ENCODE measurements at regions not wholly inside any gene's neighbourhood (a gene's known extent, or its start where the extent isn't known, plus 50 kb on each side); places are given as distances from the start of the nearest gene placed in this dataset.
"Not testable (repeated sequence)": the region's sequence is repeated elsewhere in the genome, so short reads cannot be mapped to it uniquely, and the experiment has no call there.

DNA sequence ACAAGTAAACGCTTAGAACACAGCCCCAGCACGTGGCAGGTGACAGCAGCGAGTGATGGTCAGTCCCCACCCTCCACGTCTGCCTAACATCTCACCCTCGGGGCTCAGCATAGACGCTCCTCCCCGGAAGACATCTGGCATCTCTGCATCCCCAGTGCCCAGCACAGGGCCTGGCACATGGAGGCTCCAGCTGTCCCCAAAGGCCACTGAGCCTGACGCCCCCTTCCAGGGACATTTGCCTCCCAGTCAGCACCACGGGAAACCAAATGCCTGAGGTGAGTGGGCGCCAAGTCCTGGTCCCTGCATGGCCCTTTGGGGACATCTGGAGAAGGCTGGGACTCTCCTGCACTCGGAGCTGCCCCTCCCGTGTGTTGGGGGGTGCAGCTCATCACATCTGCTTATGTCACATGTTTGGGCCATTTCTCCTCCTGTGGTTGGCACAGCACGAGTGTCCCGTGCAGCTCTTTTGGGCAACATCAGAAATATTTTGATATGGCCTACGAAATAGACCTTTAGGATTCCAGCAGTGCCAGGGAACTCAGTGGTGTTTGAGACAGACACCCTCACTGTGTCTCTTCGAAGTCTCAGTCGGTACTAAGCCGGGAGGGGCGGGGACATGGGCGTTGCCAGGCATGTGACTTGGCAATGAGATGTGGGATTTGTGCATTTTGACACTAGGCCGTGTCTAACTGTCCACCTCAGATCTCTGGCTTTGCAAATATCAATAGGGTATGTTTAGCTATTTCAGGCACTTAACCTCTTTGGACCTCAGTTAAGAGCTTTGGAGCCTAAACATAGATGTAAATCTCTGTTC lies 315.0 kb downstream of the PTPRU start:
- Histone ChIP-seq H3K36me3 (no peaks in the 10 kb centered on the region), H3K9me3 (ENCODE audit: severe bottlenecking) (no peaks in the 10 kb centered on the region), H3K27ac (no peak overlapping the region), H3K27me3 (ENCODE audit: insufficient read depth, low read depth, severe bottlenecking) (no peaks in the 10 kb centered on the region), H3K4me3 (ENCODE audit: low read depth, low read length) (no peak overlapping the region)
- TF ChIP-seq, protein P1, sequence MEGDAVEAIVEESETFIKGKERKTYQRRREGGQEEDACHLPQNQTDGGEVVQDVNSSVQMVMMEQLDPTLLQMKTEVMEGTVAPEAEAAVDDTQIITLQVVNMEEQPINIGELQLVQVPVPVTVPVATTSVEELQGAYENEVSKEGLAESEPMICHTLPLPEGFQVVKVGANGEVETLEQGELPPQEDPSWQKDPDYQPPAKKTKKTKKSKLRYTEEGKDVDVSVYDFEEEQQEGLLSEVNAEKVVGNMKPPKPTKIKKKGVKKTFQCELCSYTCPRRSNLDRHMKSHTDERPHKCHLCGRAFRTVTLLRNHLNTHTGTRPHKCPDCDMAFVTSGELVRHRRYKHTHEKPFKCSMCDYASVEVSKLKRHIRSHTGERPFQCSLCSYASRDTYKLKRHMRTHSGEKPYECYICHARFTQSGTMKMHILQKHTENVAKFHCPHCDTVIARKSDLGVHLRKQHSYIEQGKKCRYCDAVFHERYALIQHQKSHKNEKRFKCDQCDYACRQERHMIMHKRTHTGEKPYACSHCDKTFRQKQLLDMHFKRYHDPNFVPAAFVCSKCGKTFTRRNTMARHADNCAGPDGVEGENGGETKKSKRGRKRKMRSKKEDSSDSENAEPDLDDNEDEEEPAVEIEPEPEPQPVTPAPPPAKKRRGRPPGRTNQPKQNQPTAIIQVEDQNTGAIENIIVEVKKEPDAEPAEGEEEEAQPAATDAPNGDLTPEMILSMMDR (IDR thresholded peaks at IDR 0.05; ENCODE audit: low read depth, low read length): no peak
- no peak for DNase-seq

DNA sequence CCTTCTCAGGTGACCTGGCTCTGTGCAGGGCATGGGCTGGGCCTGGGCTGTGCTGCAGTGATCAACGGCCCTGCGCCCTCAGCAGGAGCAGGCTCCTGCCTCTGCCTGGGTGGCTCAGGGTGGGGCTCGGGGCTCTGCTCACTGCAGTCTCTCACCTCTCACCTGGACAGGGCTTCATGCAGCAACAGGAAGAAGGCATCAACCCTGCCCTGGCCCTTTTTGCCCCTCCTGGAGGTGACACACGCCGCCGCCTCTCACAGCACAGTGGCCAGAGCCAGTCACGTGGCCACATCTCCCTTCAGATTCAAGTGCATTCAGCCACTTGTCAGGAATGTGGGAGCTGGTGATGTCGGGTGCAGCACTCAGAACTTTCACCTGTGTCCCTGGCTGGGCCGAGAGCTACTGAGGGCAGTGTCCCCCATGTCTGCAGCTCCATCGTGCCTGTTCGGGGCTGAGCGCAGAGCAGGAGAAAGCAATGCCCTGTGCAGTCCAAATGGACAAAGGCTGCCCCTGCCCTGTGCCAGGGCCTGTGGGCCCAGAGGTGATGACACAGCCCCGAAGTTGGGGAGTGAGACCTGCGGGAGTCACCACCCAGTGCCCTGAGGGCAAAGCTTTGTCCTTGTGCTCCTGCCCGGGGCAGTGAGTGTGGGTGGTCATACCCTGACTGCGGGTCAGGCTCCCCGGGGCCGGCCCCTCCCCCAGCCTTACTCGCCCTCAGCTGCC lies 314.0 kb downstream of the PTPRU start:
- H3K27me3 ChIP-seq (ENCODE audit: insufficient read depth, low read depth, severe bottlenecking): no peaks in the 10 kb centered on the region
- TF ChIP-seq, protein P1 (IDR thresholded peaks at IDR 0.05; ENCODE audit: low read depth, low read length): no peak
- H3K4me3 ChIP-seq (ENCODE audit: low read depth, low read length): no peak overlapping the region
- no peak for DNase-seq
- H3K36me3 ChIP-seq: no peaks in the 10 kb centered on the region
- no peaks in the 10 kb centered on the region for H3K9me3 ChIP-seq (ENCODE audit: severe bottlenecking)
- no peak overlapping the region for H3K27ac ChIP-seq

DNA sequence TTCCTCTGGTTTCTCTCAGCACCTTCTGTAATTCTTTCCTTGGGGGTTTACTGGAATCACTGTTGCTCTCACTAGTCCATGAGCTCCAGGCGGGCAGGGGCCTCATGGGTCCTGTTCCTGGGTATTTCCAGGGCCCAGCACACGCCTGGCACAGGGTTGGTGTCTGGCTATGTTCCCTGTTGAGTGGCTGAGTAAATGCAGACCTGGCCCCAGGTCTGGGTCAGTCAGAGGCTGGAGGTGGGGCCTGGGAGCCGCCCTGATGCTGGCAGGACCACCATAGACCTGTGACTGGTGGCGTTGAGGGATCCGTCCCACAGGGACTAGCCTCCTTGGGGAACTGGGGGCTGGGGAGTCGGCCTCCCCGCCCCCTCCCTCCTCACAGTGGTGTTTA lies 313.4 kb downstream of the PTPRU start:
- H3K9me3 ChIP-seq (ENCODE audit: severe bottlenecking); H3K4me3 ChIP-seq (ENCODE audit: low read depth, low read length); H3K27ac ChIP-seq; DNase-seq; H3K27me3 ChIP-seq (ENCODE audit: insufficient read depth, low read depth, severe bottlenecking); H3K36me3 ChIP-seq: not testable (repeated sequence)

DNA sequence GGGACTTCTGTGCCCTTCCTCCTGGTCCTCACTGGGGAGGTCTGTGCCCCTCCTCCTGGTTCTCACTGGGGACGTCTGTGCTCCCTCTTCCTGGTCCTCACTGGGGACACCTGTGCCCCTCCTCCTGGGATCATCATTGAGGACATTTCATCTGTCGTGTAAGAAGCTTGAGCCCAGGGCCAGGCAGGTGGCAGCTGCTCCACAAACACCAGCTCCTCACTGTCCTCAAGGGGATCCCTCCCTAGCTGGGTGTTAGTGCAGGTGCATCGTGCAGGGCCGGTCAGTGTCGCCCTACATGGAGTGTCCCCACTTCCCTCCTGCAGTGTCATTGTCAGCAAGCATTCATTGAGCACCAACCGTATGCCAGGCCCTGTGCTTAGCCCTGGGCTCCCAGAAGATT lies 312.7 kb downstream of the PTPRU start:
- no peak overlapping the region for H3K27ac ChIP-seq
- H3K36me3 ChIP-seq: no peaks in the 10 kb centered on the region
- DNase-seq: no peak
- H3K9me3 ChIP-seq (ENCODE audit: severe bottlenecking): no peaks in the 10 kb centered on the region
- H3K27me3 ChIP-seq (ENCODE audit: insufficient read depth, low read depth, severe bottlenecking): no peaks in the 10 kb centered on the region
- TF ChIP-seq, protein P1 (IDR thresholded peaks at IDR 0.05; ENCODE audit: low read depth, low read length): no peak
- no peak overlapping the region for H3K4me3 ChIP-seq (ENCODE audit: low read depth, low read length)

DNA sequence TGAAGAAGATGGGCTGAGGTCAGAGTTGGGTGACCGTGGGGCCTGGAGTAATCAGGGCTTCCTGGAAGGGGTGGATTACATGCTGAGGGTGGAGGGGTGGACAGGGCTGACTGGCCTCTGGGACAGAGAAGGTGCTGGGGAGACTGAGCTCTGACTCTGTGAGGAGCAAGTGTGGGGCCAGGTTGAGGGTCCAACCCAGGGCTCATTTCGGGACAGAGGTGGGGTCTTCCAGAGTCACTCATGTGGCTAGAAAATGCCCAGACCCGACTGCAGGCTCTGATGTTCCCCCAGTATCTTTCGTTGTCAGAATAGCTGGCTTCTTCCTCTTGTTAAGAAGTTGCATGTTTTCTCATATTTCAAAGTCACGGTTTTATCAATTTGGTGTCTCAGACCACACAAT lies 311.8 kb downstream of the PTPRU start:
- Histone ChIP-seq H3K4me3 (ENCODE audit: low read depth, low read length) (no peak overlapping the region), H3K36me3 (no peaks in the 10 kb centered on the region), H3K27me3 (ENCODE audit: insufficient read depth, low read depth, severe bottlenecking) (no peaks in the 10 kb centered on the region), H3K27ac (no peak overlapping the region), H3K9me3 (ENCODE audit: severe bottlenecking) (no peaks in the 10 kb centered on the region)
- DNase-seq: no peak
- TF ChIP-seq, protein P1 (IDR thresholded peaks at IDR 0.05; ENCODE audit: low read depth, low read length): no peak

DNA sequence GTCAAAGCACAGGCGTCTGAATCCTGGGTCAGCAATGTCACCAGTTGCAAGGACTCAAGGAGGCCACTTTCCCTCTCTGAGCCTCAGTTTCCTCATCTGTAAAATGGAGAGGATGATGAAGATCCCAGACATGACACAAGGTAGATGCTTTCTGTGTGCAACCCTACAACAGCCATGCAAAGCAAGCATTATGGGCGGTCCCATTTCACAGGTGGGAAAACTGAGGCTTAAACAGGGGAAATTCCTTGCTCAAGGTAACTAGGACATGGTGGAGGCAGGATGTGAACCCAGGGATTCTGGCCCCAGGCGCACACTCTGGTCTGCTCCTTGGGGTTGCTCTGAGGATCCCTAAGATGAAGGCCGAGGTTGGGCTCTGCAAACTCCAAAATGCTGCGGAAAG lies 311.0 kb downstream of the PTPRU start:
- TF ChIP-seq, protein P1 (IDR thresholded peaks at IDR 0.05; ENCODE audit: low read depth, low read length): no peak

More for the DNA sequence above, 311.0 kb downstream of the PTPRU start:
- no peaks in the 10 kb centered on the region for H3K36me3 ChIP-seq
- no peak overlapping the region for H3K27ac ChIP-seq
- DNase-seq: no peak
- H3K9me3 ChIP-seq (ENCODE audit: severe bottlenecking): no peaks in the 10 kb centered on the region
- H3K4me3 ChIP-seq (ENCODE audit: low read depth, low read length): no peak overlapping the region
- H3K27me3 ChIP-seq (ENCODE audit: insufficient read depth, low read depth, severe bottlenecking): no peaks in the 10 kb centered on the region
